Hematopoietic multipotent progenitor cell treated with erythropoietin and hydrocortisone succinate and interleukin-3 and kit ligand, for 17 days (in vitro differentiated cells): ENCODE measurements at regions not wholly inside any gene's neighbourhood (a gene's known extent, or its start where the extent isn't known, plus 50 kb on each side); places are given as distances from the start of the nearest gene placed in this dataset.

Experiments used
- DNase-seq: peaks from one replicate; pipeline ENCODE4 v3.0.0-alpha.2; 2015; ENCODE audit warnings: low spot score

DNA sequence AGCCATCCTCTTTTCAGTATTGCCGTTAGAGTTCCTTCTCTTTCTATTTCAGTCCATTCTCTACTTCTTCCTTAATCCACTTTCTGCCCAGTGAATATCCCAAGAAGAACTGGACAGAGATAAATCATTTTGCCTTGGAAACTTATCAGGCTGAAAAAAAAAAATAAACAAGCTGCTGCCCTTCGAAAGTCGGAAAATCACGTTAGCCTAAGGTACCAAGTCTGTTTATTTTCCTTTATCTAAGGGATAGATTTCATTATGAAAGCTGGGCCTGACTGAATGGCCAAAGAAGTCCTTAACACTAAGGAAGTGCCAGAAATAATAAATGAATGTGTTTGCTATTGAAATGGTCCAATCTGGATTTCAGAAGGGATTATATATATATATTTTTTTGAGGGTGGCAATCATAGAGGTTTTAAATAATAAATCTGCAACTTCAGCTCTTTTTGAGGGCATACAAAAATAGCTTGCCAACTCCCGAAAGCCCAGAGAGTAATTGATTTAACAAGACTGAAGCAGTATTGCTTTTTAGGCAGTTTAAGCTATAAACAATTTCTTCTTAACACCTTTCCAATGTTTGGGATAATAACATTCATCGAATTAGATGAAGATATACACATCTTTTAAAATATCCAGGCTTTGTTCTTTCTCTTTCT, 127.0 kb upstream of the STMND1 start:
- no peak for DNase-seq

DNA sequence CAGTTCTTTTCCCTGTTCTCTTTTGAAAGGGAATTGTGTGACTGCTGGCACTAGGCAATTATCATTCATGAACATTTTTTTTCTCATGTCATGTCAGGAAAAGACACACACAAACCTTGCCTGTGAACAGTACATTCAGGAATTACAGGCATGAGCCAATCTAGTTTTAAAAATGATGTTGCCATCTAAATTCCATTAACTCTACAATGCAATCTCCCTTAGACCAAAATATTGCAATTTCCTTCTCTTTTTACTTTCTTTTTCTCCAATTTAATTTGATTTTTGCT, 127.5 kb upstream of the STMND1 start:
- DNase-seq, result no peak

DNA sequence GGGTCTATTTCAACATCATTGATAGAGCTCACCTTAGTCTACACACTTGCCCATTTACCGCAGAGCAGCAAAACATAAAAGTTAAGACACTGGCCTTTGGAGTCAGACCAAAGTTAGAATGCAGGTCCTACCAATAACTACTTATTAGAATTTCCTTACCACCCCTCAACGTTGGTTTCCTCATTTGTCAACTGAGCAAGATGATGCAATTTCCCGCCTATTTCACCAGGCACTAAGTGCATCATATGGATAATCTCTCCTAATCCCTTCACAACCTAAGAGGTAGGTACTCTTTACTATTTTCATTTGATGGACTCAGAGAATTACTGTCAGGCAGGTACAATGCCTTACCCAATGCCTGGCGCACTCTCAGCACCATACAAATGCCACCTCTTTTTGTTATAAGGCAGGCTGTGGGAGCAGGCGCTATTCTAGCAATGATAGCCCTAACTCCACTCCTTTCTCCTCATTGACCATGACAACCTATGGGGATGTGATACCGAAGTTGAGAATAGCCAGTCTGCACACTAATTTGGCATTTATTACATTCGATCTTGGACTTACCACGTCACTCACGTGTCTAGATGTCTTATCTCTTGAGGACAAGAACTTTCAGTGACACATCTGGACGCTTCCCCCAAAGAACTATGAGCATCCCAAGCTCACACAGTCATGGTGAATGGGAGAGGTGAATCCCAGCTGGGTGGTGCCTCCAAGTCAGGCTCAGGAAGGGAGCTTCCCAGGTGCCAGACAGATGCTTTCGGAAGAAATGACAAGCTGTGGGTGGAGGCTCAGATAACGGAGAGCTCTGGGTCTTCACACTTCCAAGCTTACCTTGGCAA, 128.1 kb upstream of the STMND1 start:
- no peak for DNase-seq

DNA sequence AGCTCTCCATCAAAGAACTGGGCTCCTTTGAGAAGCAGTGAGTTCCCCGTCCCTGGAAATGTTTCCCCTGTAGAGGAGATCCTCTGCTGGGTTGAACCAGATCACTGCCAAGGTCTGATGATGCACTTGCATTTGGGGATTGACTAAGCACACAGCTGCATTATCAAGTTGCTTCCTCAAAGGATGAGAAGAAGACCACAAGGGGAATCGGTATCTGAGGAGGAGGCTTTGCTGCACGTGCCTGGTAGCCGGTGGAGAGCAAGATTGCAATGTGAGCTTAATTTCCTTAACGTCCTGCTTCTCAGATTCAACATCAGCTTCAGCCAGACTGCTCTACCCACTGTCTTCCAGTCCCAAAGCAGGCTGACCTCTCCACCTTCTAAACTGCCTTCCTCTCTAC, 128.8 kb upstream of the STMND1 start:
- DNase-seq, result no peak

DNA sequence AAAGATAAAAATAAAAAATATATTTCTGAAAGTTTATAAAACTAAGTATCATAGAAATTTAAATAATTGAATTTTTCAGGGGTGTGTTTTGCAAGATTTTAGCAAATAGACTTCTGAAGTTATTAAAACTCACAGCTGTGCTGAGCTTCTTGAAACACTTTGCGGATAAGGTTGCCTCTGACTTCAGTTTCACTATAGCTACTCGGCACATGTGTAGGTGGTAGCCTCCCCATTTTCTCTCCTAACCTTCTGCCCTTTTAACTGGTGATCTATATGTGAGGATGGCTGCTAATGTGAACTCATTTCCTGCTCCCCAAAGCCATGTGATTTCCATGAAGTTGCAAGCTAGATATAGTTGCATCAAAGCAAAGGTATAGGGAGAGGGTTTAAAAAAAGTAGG, 129.3 kb upstream of the STMND1 start:
- no peak for DNase-seq

DNA sequence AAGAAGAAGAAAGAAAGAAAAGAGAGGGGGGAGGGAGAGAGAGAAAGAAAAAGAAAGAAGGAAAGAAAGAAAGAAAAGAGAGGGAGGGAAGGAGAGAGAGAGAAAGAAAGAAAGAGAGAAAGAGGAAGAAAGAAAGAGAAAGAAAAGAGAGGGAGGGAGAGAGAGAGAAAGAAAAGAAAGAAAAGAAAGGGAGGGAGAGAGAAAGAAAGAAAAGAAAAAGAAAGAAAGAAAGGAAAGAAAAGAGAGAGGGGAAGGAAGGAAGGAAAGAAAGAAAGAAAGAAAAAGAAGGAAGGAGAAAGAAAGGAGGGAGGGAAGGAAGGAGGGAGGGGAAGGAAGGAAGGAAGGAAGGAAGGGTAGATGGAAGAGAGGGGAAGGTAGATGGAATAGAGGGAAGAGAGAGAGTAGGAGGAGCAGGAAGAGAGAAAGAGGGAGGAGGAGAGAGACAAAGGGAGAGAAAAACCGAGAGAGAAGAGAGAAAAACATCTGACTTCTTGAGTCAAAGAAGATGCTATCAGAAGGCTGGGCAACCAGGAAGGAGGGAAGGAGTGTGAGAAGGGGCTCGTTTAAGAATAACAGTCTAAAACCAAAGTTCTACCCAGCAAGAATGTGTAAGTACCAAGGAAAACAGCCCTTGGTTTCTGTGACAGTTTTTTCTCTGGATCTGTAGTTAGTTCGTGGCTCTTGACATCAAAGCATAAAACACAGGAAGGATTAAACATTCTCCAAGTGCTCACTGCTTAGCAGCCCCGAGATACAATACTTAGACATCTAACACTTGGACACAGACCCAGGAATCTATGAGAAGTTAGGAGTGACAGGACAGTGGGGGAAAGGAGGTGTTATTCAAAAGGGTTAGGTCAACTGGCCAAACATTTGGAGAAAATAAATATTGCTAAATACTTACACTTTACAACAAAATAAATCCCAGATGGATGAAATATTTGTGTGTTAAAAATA, 131.9 kb upstream of the STMND1 start:
- DNase-seq, result no peak

DNA sequence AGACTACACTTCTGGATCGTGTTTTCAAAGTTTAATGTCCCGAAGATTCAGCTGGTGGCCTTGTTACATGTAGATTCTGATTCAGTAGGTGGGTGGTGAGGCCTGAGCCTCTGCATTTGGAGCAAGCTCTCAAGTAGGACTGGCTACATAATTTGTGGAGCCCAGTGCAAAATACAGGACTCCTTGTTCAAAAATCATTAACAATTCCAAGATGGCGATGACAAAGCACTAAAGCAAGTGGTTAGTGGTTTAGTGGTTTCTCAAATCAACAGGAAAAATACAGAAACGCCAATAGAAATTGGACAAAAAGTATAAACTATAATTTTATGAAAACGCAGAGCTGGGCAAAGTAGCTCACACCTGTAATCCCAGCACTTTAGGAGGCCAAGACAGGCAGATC, 133.7 kb upstream of the STMND1 start:
- DNase-seq, result no peak

DNA sequence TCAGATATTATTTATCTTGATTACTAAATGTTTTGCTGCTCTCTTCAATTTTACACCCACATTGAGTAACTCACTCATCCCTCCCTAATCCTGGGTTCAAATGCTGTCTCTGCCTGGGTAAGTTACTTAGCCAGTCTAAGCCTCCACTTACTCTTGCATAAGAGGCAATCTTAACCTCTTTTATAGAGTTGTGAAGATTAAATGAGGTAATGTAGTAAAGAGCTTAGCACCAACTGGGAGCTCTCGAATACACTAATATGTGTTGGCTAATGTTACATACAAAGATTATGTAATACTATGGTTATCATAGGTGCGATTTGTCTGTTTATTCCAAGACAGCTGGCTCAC, 134.4 kb upstream of the STMND1 start:
- DNase-seq, result no peak

DNA sequence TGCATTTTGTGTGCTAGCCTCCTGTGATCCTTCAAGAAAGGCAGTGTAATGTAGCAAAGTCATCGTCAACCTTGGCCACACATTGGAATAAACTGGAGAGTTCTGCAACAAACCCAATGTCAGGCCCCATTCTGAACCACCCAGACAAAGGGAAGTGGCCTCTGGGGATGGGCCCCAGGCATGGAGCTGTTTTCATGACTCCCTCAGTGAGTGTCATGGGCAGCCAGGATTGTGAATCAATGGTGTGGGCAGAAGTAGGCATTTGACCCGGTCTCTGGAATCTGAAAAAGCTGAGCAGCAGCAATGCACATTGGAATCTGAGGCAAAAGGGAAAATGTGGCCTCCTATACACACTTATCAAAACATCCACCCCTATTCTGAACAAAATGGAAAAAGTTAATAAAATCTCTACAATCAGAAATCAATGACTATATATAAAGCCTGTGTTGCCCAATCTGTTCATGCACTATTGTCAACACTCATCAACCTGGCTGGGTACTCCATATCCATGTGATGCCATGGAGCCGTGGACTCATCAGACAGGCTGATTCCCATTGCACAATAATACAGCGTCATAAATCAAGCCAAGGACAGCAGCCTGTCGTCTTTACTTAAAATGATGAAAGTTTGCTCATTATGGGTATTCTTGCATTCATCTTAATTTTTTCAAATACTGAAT, 134.9 kb upstream of the STMND1 start:
- DNase-seq, result no peak

DNA sequence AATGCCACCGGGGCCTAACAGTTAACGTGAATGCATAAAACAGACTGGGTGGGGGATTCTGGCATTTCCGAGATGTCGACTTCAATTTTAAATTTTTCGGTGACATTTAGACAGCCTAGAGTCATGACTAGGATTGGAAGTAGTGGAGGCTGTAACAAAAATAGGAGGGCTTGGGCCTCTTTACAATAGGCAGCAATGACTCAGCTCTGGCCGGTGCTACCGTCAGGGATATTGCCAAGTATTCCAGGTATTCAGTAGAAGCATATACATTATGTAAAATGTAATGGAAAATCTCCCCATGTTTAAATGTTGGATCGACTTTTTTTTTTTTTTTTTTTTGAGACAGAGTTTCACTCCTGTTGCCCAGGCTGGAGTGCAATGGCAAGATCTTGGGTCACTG, 136.2 kb upstream of the STMND1 start:
- DNase-seq, result no peak

DNA sequence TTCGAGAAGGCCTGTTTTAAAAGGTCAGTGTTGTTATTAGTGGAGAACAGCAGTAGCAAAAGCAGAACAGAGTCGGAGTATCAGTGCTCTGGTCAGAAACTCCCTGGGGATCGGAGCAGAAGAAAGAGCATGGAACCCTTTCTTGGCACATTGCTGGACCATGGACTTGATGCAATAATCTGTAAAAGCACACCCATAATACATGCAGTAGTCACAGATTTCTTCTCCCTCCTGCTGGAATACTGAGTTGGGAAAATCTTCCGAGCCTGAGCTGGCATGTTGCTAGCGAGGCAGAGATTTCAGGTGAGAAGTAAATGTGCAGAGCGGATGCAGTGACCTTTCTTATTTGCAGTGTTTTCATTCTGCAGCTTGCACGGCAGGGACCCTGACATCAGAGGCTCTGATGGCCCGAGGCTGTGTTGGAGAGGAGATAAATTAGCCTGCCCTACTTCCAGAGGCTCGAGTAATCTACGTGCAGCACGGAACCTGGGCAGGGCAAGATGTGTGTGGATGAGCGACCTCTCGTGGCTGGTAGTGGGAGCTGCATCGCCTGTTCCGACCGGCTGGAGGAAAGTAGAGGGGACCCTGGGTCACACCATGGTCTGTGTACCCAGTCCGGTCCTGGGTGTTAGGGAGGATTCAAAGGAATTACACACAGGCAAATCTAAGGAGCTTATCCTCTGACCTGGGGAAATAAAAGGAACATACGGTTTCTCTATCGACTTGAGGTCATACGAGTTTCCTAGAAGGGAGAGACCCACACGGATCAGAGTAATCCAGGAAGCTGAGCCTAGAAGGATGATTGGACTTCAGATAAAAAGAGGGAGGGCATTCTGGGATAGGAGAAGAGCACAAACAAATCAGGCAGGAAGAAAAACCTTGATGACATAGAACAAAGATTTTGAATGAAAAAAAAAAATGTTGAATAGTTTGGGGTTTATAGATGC, 137.0 kb upstream of the STMND1 start:
- peak; percentile 8 for DNase-seq

DNA sequence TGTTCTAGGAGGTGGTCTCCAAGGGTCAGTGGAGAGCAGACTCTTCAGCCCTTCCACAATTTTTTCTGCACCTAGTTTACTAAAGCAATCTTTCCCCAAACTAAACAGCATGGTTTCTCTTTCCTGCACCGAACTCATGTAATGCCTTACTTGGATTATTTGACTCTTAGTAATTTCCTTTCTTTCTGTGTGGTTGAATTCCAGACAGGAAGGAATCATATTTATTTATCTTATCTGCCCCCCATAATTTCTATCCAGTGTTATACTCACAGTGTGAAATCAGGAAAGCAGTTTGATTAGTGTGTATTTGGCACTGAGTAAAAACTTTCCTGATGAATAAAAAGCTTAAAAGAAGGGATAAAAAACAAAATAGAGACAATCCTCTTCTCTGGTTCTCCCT, 140.3 kb upstream of the STMND1 start:
- DNase-seq, result no peak

DNA sequence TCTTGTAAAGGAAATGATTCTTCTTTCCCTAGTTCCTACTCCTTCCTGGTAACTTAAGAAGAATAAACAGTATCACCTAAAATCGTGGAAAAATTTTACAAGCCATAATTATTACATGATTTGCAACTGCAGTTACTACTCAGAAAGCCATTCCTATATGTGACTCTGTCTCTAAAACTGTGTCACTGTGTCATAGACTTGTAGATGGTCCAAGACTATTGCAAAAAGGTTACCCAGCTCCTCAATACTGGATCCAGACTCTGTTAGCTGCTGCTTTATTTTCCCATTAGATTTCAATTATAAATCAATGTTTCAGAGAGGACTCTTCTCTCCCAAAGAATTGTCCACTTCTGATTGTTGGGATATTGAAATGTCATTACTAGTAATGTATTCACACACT, 142.1 kb upstream of the STMND1 start:
- DNase-seq, result no peak

DNA sequence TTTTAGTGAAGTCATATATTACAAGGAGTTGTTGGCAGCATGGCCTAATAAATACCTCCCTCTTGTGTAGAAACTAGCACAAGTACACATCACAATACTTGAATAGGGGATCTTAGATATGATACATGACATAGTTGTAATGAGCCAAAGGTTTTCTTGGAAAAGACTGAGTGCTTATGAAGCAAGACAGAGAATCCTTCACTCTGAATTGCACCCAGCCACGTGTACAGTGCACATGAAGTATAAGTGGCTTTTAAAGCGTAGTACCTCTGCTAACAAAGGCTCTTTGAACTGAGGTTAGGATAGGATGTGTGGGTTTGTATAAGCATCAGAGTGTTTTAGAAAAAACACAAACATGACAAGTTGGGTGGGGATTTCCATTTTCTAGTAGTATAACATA, 145.5 kb upstream of the STMND1 start:
- no peak for DNase-seq

DNA sequence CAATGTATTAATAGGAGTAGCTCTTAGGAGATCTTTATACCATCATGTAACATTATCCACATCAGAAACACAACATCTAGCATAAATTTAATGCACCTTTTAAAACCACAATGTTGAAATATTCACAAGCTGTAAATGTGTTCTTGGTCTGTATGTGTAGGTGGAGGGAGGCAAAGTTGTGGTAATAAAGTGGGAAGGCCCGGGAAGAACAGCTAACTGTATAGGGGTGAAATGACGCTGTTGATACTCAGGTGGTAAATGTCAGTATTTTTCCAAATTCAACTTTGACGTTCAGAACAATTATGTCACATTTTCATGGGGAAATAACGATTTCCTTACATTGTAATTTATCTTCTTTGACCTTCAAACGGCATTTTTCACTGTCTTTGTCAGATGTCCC, 146.0 kb upstream of the STMND1 start:
- no peak for DNase-seq

DNA sequence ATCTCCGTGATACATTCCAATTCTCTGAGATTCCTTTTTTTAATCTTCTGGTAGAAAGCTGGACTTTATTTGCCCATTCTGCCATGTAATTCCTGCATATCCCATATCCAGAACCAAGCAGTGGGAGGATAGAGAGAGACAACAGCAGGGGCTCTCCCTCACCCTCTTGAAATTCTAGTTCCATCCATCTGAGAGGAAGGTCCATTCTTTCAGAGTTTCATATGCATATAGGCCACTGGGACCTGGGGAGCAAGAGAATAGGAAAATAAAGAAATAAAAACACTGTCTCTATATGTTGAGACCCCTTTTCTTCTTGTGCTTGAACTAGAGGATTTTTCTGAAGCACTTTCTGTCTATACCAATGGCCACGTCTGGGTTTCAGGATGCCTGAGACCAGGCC, 147.9 kb upstream of the STMND1 start:
- DNase-seq, result no peak

DNA sequence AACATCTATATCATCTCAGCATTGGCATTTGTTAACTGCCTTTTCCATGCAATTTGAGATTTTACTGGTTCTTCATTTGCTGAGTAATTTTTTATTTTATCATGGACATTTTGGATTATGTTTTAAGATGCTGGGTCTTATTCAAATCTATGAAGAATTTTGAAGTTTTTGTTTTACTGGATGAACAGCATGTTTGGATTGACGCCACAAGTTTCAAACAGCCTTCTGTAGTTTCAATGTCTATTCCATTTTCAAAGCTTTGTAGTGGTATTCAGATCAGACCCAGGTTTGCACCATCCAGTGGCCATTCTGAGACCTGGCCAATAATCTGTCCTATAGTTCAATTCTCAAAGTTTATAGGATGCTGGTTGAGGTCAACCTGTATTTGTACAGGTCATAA, 148.4 kb upstream of the STMND1 start:
- no peak for DNase-seq

DNA sequence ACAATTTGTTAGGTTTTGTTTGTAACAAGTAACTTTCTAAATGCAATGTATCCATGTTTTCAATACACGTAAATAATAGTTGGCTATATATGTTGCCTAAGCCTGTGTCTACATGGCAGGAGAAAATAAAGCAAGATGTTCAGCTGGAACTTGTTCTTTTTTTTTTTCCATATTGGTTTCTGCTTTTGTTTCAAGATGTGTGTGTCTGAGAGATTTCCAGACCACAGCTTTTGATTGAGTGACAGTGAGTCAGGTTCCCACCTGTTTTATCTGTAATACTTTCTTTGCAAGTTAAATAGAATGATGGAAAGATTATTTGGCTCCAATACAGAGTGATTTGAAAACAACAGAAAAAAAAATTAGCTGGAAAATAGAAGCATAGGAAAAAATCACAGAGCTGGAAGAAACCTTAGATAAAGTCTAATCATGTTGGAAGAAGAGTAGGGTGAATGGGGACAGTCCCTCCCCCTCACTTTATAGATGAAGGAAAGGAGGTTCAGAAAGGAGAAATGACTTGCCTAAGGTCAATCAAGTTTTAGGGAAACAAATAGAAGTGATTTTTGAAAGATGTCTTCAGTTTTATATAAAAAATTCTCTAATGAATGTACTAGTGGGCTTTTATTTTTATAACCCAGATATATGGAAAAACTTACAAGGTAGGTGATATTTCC, 150.9 kb upstream of the STMND1 start:
- no peak for DNase-seq

DNA sequence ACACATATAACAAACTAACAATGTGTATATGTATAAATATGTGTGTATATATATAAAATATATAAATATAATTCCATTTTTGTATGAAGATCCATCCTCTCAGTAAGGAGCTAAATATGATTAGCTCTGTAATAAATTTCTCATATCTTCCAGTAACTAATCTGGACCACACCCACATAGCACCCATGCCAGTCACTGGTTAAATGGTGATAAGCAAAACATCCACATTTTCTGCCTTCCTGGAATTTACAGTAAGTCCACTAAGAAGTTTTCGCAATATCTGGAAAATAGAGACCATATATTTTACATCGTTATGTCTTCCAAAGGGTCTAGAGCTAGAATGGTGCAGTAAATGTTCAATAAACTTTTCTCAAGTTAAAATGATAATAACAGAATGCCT, 151.5 kb upstream of the STMND1 start:
- DNase-seq, result no peak

DNA sequence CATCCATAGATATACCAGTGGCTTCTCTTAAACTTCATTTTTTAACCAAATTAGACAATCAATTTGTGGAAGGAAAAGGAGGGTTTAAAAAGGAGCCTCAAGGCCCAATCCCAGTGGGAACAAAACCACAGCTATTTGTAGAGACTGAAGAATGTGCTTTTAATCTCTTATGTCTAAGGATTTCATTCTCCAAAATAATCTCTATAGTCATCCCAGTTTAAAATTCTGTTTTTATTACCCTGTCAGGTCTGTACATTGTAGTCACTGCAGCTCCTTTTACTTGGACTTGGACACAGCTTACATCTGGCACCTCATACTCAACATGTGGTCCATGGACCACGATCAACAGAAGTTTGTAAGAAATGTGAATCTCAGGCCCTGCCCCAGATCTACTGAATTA, 152.1 kb upstream of the STMND1 start:
- no peak for DNase-seq

DNA sequence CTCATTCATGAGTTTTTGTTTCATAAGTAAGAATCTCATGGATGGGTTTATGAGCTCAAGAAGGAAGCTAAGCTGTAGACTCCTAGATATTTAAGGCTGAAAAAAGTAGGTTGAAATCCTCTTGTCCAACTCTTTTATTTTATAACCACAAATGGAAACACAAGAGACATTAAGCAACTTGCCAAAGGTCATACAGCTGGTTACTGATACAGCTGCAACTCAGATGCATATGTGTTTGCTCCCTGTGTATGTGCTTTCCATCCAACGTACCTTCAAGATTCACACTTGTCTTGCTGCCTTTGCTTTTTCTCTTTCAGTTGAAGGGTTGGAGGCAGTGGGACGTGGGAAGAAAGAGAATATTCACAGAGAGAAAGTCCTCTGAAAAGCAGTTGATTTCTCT, 153.5 kb upstream of the STMND1 start:
- no peak for DNase-seq
